B cell (primary cell): ENCODE measurements at regions not wholly inside any gene's neighbourhood (a gene's known extent, or its start where the extent isn't known, plus 50 kb on each side); places are given as distances from the start of the nearest gene placed in this dataset.

Source experiments
- ATAC-seq: fragments of 200-7000 bp; cut with Tn5 transposase; one replicate; pipeline ENCODE4 v1.10.0; 2021; ENCODE audit warnings: low read depth, mild to moderate bottlenecking, moderate number of reproducible peaks, moderate library complexity
- CTCF ChIA-PET: fragments of 350-600 bp; sonication (Branson Sonifier 250); formaldehyde crosslinking; loops from one replicate; lab custom pipeline; 2021; ENCODE audit warnings: antibody characterized with exemption, inconsistent platforms; lab: Charles Lee
- POLR2A ChIA-PET: fragments of 350-600 bp; sonication (Branson Sonifier 250); formaldehyde crosslinking; loops from one replicate; lab custom pipeline; 2021; ENCODE audit warnings: antibody characterized with exemption; lab: Charles Lee
- DNase-seq: peaks from one replicate; pipeline ENCODE4 v3.0.0; 2013
- H2AFZ ChIP-seq: 2 replicates; pipeline ENCODE4 v1.6.1; 2012; ENCODE audit warnings: mild to moderate bottlenecking, low read depth, low read length; ENCODE audit not compliant: insufficient read depth, poor library complexity, severe bottlenecking
- H3K27ac ChIP-seq, 2 donors: 1 replicate in 1 of 2; 2 replicates in 1 of 2; pipeline ENCODE4 v1.5.1; 2012 to 2013; ENCODE audit warnings: low read length in 2 of 2, mild to moderate bottlenecking in 2 of 2, moderate library complexity in 1 of 2
- H3K27me3 ChIP-seq, 4 experiments: fragments of 200-600 bp in 1 of 4; sonication (generic) in 1 of 4; replicated peaks in 1 of 4; 1 replicate in 2 of 4; 2 replicates in 2 of 4; pipeline versions ENCODE4 v1.6.1 to v1.7.0; 2013 to 2016; ENCODE audit warnings: low read length in 3 of 4, mild to moderate bottlenecking in 2 of 4, mixed read lengths in 1 of 4, moderate library complexity in 1 of 4; ENCODE audit not compliant: insufficient read depth in 4 of 4, control insufficient read depth in 3 of 4; ENCODE audit errors: control extremely low read depth in 1 of 4
- H3K36me3 ChIP-seq, 2 experiments: replicated peaks in 1 of 2; 1 replicate in 1 of 2; 2 replicates in 1 of 2; pipeline versions ENCODE4 v1.6.1 to v1.7.1; 2013; ENCODE audit warnings: low read length in 1 of 2; ENCODE audit not compliant: insufficient read depth in 2 of 2, control insufficient read depth in 1 of 2; ENCODE audit errors: control extremely low read depth in 1 of 2, extremely low read depth in 1 of 2
- H3K4me1 ChIP-seq, 2 donors: fragments of 200-600 bp in 1 of 2; sonication (generic) in 1 of 2; 1 replicate in 1 of 2; 2 replicates in 1 of 2; pipeline versions ENCODE4 v1.5.1 to v1.6.1; 2013 to 2017; ENCODE audit warnings: low read length in 2 of 2; ENCODE audit not compliant: control insufficient read depth in 2 of 2, insufficient read depth in 2 of 2
- H3K4me2 ChIP-seq: replicated peaks from 2 replicates; pipeline ENCODE3; 2012; ENCODE audit warnings: mild to moderate bottlenecking, low read depth, low read length; ENCODE audit not compliant: poor library complexity, severe bottlenecking
- H3K4me3 ChIP-seq, 5 experiments: fragments of 200-600 bp in 1 of 5; sonication (generic) in 1 of 5; 1 replicate in 3 of 5; 2 replicates in 2 of 5; pipeline versions ENCODE4 v1.5.1 to v1.7.0; 2011 to 2016; ENCODE audit warnings: low read length in 4 of 5, mild to moderate bottlenecking in 4 of 5, low read depth in 2 of 5, control low read depth in 1 of 5, moderate library complexity in 1 of 5; ENCODE audit not compliant: insufficient read depth in 1 of 5; ENCODE audit errors: control extremely low read depth in 1 of 5, extremely low read depth in 1 of 5
- H3K79me2 ChIP-seq: fragments of 200-600 bp; sonication (generic); one replicate; pipeline ENCODE4 v1.6.0; 2016; ENCODE audit warnings: low read length; ENCODE audit not compliant: control insufficient read depth, insufficient read depth
- H3K9ac ChIP-seq: fragments of 200-600 bp; sonication (generic); 2 replicates; pipeline ENCODE4 v1.6.1; 2017; ENCODE audit warnings: mild to moderate bottlenecking, low read length, moderate library complexity
- H3K9me3 ChIP-seq, 3 donors: one replicate each; pipeline versions ENCODE4 v1.6.1 to v1.7.1; 2013; ENCODE audit warnings: low read length in 2 of 3; ENCODE audit not compliant: control insufficient read depth in 2 of 3, insufficient read depth in 1 of 3; ENCODE audit errors: control extremely low read depth in 1 of 3
- H4K20me1 ChIP-seq: 2 replicates; pipeline ENCODE4 v1.6.0; 2012; ENCODE audit warnings: mild to moderate bottlenecking, low read length; ENCODE audit not compliant: insufficient read depth, control insufficient read depth, poor library complexity, severe bottlenecking
- H3K27ac Mint-ChIP-seq: one replicate; pipeline ENCODE4 v1.8.0; 2021; ENCODE audit warnings: mixed read lengths
- H3K27me3 Mint-ChIP-seq: one replicate; pipeline ENCODE4 v1.8.0; 2021; ENCODE audit warnings: mixed read lengths
- H3K4me1 Mint-ChIP-seq: one replicate; pipeline ENCODE4 v1.8.0; 2021; ENCODE audit warnings: mixed read lengths
- H3K4me3 Mint-ChIP-seq: one replicate; pipeline ENCODE4 v1.8.0; 2021; ENCODE audit warnings: mixed read lengths
- H3K9me3 Mint-ChIP-seq: one replicate; pipeline ENCODE4 v1.8.0; 2022; ENCODE audit warnings: mixed read lengths; ENCODE audit not compliant: insufficient read depth
- EZH2 ChIP-seq: IDR thresholded peaks from 2 replicates; pipeline ENCODE4 v1.6.1; 2012; ENCODE audit warnings: borderline replicate concordance, low read depth, mild to moderate bottlenecking, moderate library complexity, low read length; ENCODE audit not compliant: insufficient read depth, poor library complexity, severe bottlenecking
- WGBS: methylation state at CpG from one replicate; pipeline ENCODE4 v1.1.5; 2013; ENCODE audit warnings: missing lambda C conversion rate; ENCODE audit not compliant: insufficient coverage; 5-methylcytosine and 5-hydroxymethylcytosine counted together
- intact Hi-C: fragments of 100-400 bp; cut with micrococcal nuclease; formaldehyde crosslinking; loops from one replicate; pipeline ENCODE4 v1.10.0; 2022
- TF ChIP-seq, protein P1 (sequence below): fragments of 200-600 bp; IDR thresholded peaks from one replicate; pipeline ENCODE4 v1.8.0; 2022; ENCODE audit warnings: antibody characterized with exemption, mild to moderate bottlenecking

DNA sequence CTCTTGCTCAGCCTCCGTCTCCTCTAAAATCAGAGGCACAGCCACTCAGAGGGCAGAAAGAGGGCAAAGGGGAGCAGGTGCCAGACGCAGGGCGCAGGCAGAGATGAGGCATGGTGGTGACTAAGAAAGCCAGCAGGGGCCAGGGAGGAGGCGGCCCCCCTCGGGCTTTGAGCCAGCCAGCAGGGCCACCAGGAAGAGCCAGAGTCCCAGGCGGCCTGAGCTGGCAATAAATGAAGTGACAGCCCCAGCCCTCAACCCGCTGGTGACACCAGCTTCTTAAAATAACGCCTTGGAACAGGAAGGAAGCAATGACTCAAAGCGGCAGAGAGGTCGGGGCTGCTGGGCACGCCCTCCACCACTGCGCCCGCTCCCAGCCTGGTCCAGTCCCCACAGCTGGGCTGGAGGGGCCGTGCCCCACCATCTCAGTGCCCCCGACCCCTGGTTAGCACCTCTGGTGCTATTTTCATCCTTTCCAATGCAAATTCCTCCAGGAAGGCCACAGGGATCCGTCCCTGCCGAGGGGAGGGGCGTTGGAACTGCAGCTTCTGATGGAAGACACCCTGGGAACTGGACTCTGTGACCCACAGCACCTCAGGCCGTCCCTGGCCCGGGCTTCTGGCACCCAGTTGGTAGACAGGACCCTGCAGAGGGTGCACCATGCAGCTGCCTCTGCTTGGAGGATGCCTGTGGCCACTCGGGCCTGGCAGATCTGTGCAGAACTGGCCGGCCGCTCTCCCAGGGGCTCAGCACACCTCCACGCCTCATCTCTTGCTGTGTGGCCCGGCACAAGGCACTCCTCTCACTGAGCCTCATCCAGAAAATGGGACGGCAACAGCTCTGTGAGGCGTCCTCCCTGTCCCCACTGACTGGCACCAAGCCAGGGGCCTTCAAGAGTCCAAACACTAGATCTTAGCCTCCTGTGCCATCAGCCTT lies 113.7 kb downstream of the NCOR2 start:
- Mint-ChIP-seq H3K9me3 (no peaks in the 10 kb centered on the region), H3K27me3 (no peaks in the 10 kb centered on the region), H3K4me3 (peak overlapping the region; percentile 72), H3K4me1 (peaks cover 66% of the 10 kb centered on the region), H3K27ac (peak overlapping the region; percentile 82)
- CTCF ChIA-PET: interaction anchor here (0.7 to 1.5 kb wide), 6 partner anchors 13 to 215 kb away, joined by 3 to 5 read pairs (median 4); no protein-coding TSS in a partner anchor
- Histone ChIP-seq H3K4me1 (peaks cover 44 to 73% of the 10 kb centered on the region in 2 donors), H3K27ac (peak overlapping the region; percentile 88), H3K36me3 (peaks cover 0 to 11% of the 10 kb centered on the region in 2 experiments), H3K27me3 (no peaks in the 10 kb centered on the region), H3K79me2 (peaks cover 45% of the 10 kb centered on the region), H2AFZ (peak overlapping the region; percentile 44), H4K20me1 (peaks cover 27% of the 10 kb centered on the region), H3K9ac (peak overlapping the region; percentile 65), H3K4me2 (peak overlapping the region; percentile 91), H3K9me3 (no peaks in the 10 kb centered on the region), H3K4me3 (peak overlapping the region in 4 of 5 experiments; percentile 21 to 45 (median 42))
- DNase-seq: peak; percentile 85
- no peak for TF ChIP-seq EZH2
- TF ChIP-seq, protein P1, sequence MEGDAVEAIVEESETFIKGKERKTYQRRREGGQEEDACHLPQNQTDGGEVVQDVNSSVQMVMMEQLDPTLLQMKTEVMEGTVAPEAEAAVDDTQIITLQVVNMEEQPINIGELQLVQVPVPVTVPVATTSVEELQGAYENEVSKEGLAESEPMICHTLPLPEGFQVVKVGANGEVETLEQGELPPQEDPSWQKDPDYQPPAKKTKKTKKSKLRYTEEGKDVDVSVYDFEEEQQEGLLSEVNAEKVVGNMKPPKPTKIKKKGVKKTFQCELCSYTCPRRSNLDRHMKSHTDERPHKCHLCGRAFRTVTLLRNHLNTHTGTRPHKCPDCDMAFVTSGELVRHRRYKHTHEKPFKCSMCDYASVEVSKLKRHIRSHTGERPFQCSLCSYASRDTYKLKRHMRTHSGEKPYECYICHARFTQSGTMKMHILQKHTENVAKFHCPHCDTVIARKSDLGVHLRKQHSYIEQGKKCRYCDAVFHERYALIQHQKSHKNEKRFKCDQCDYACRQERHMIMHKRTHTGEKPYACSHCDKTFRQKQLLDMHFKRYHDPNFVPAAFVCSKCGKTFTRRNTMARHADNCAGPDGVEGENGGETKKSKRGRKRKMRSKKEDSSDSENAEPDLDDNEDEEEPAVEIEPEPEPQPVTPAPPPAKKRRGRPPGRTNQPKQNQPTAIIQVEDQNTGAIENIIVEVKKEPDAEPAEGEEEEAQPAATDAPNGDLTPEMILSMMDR: peak; percentile 28
- peak; percentile 74 for ATAC-seq
- intact Hi-C loops: loop anchor here (1.0 to 10.0 kb wide), 8 partner anchors 13 to 851 kb away; partner anchors contain the start of genes DDX55 and UBC
- POLR2A ChIA-PET: interaction anchor here (1.2 to 2.9 kb wide), 2 partner anchors 12 to 40 kb away, joined by 4 to 25 read pairs; no protein-coding TSS in a partner anchor
- 20% methylated on average over 26 of the region's 27 CpGs for WGBS
